ENCODE measurements at regions not wholly inside any gene's neighbourhood (a gene's known extent, or its start where the extent isn't known, plus 50 kb on each side); places are given as distances from the start of the nearest gene placed in this dataset.

- no peak for TF ChIP-seq CTCF (IDR thresholded peaks at IDR 0.05)
Observed at GRCh38 chr2:53435610-53436009, 332.0 kb upstream of the CHAC2 start.

GRCh38 chr2:53434466-53434865 is 333.1 kb upstream of the CHAC2 start:
- Histone ChIP-seq H3K27me3 (ENCODE audit: insufficient read depth in 3 of 3, low read length in 2 of 3) (no peaks in the 10 kb centered on the region), H3K4me3 (no peak overlapping the region), H3K36me3 (ENCODE audit: insufficient read depth in 1 of 2, low read depth in 1 of 2) (no peaks in the 10 kb centered on the region), H3K27ac (no peak overlapping the region), H3K4me1 (no peaks in the 10 kb centered on the region), H3K9me3 (no peaks in the 10 kb centered on the region)
- DNase-seq (no peak), ATAC-seq (no peak)
- 85 to 93% (median 86%) methylated on average over 1 of the region's 1 CpG for WGBS, 3 donors
- no peak for TF ChIP-seq CTCF (IDR thresholded peaks at IDR 0.05)
- intact Hi-C loops (cut with DNase I), result no loop called here

More at GRCh38 chr2:53435610-53436009, 332.0 kb upstream of the CHAC2 start:
- ATAC-seq, result no peak
- 65 to 76% (median 66%) methylated on average over 2 of the region's 2 CpGs for WGBS, 3 donors
- no peaks in the 10 kb centered on the region for H3K27me3 ChIP-seq (ENCODE audit: insufficient read depth in 3 of 3, low read length in 2 of 3)
- H3K36me3 ChIP-seq (ENCODE audit: insufficient read depth in 1 of 2, low read depth in 1 of 2), result no peaks in the 10 kb centered on the region
- H3K4me3 ChIP-seq, result no peak overlapping the region
- DNase-seq, result no peak
- no peaks in the 10 kb centered on the region for H3K4me1 ChIP-seq
- intact Hi-C loops (cut with DNase I), result no loop called here
- H3K27ac ChIP-seq, result no peak overlapping the region
- H3K9me3 ChIP-seq, result no peaks in the 10 kb centered on the region

- Histone ChIP-seq H3K27me3 (ENCODE audit: insufficient read depth in 3 of 3, low read length in 2 of 3) (no peaks in the 10 kb centered on the region), H3K9me3 (no peaks in the 10 kb centered on the region), H3K27ac (no peak overlapping the region), H3K36me3 (ENCODE audit: insufficient read depth in 1 of 2, low read depth in 1 of 2) (no peaks in the 10 kb centered on the region), H3K4me1 (no peaks in the 10 kb centered on the region), H3K4me3 (no peak overlapping the region)
- no peak for ATAC-seq
- intact Hi-C loops (cut with DNase I), result no loop called here
- 72 to 81% (median 75%) methylated on average over 3 of the region's 3 CpGs for WGBS, 3 donors
- TF ChIP-seq CTCF (IDR thresholded peaks at IDR 0.05), result no peak
- DNase-seq, result no peak
Observed at GRCh38 chr2:53432936-53433335, 334.7 kb upstream of the CHAC2 start.

GRCh38 chr2:53429901-53430300 is 337.7 kb upstream of the CHAC2 start:
- WGBS, 3 donors, result 31 to 51% (median 49%) methylated on average over 2 of the region's 2 CpGs
- ATAC-seq, result no peak
- no peak overlapping the region for H3K4me3 ChIP-seq
- TF ChIP-seq CTCF (IDR thresholded peaks at IDR 0.05), result no peak
- DNase-seq, result no peak
- H3K27me3 ChIP-seq (ENCODE audit: insufficient read depth in 3 of 3, low read length in 2 of 3), result no peaks in the 10 kb centered on the region
- no peaks in the 10 kb centered on the region for H3K36me3 ChIP-seq (ENCODE audit: insufficient read depth in 1 of 2, low read depth in 1 of 2)
- no peak overlapping the region for H3K27ac ChIP-seq
- no peaks in the 10 kb centered on the region for H3K4me1 ChIP-seq
- no peaks in the 10 kb centered on the region for H3K9me3 ChIP-seq
- intact Hi-C loops (cut with DNase I), result no loop called here

- H3K4me1 ChIP-seq, result no peaks in the 10 kb centered on the region
- H3K9me3 ChIP-seq, result no peaks in the 10 kb centered on the region
- TF ChIP-seq CTCF (IDR thresholded peaks at IDR 0.05), result no peak
- no peaks in the 10 kb centered on the region for H3K36me3 ChIP-seq (ENCODE audit: insufficient read depth in 1 of 2, low read depth in 1 of 2)
- ATAC-seq (no peak), DNase-seq (no peak)
- 46 to 76% (median 76%) methylated on average over 3 of the region's 3 CpGs for WGBS, 3 donors
- no peak overlapping the region for H3K27ac ChIP-seq
- intact Hi-C loops (cut with DNase I), result loop anchor here in 1 of 2 donors (5.0 kb wide), 1 partner anchor 52 kb away; no protein-coding TSS in a partner anchor
- H3K4me3 ChIP-seq, result no peak overlapping the region
- no peaks in the 10 kb centered on the region for H3K27me3 ChIP-seq (ENCODE audit: insufficient read depth in 3 of 3, low read length in 2 of 3)
Observed at GRCh38 chr2:53424902-53425301, 342.7 kb upstream of the CHAC2 start.

Data from psoas muscle (tissue), 7 donors.